Lower lobe of right lung (tissue), 2 donors: ENCODE measurements at regions not wholly inside any gene's neighbourhood (a gene's known extent, or its start where the extent isn't known, plus 50 kb on each side); places are given as distances from the start of the nearest gene placed in this dataset.

Experiments used
- ATAC-seq, 2 donors: fragments of 200-7000 bp; cut with Tn5 transposase; one replicate each; pipeline ENCODE4 v1.9.1; 2020 to 2022; ENCODE audit warnings: mild to moderate bottlenecking in 2 of 2, moderate library complexity in 2 of 2
- DNase-seq: peaks from one replicate; pipeline ENCODE4 v3.0.0-alpha.2; 2020
- H3K27ac ChIP-seq: fragments of 200-600 bp; one replicate; pipeline ENCODE4 v1.8.0; 2022
- H3K27me3 ChIP-seq: fragments of 200-600 bp; one replicate; pipeline ENCODE4 v1.8.0; 2022; ENCODE audit warnings: low read depth
- H3K36me3 ChIP-seq: fragments of 200-600 bp; one replicate; pipeline ENCODE4 v1.8.0; 2022; ENCODE audit warnings: mild to moderate bottlenecking
- H3K4me1 ChIP-seq: fragments of 200-600 bp; one replicate; pipeline ENCODE4 v1.8.0; 2022
- H3K4me3 ChIP-seq: fragments of 200-600 bp; one replicate; pipeline ENCODE4 v1.8.0; 2022; ENCODE audit warnings: mild to moderate bottlenecking
- H3K9me3 ChIP-seq: fragments of 200-600 bp; one replicate; pipeline ENCODE4 v1.8.0; 2022
- CTCF ChIP-seq: fragments of 200-600 bp; IDR thresholded peaks from one replicate; pipeline ENCODE4 v1.8.0; 2022; ENCODE audit warnings: antibody characterized with exemption, mild to moderate bottlenecking
- intact Hi-C: fragments of 100-400 bp; cut with DNase I; formaldehyde crosslinking; loops from one replicate; pipeline ENCODE4 v1.11.0; 2022
- donor health status: DM: no; HTN: yes; CAD: no; lungs with severe emphysema.

GRCh38 chr4:111695677-111696076, 449.6 kb upstream of the FAM241A start:
- intact Hi-C loops, result no loop called here

GRCh38 chr4:111696505-111696904, 448.7 kb upstream of the FAM241A start:
- no peaks in the 10 kb centered on the region for H3K36me3 ChIP-seq
- TF ChIP-seq CTCF, result no peak
- H3K27me3 ChIP-seq, result no peaks in the 10 kb centered on the region
- no peaks in the 10 kb centered on the region for H3K4me1 ChIP-seq
- DNase-seq (no peak), ATAC-seq (no peak)
- H3K27ac ChIP-seq, result no peak overlapping the region
- no peak overlapping the region for H3K4me3 ChIP-seq
- no peaks in the 10 kb centered on the region for H3K9me3 ChIP-seq
- intact Hi-C loops, result no loop called here

More at GRCh38 chr4:111695677-111696076, 449.6 kb upstream of the FAM241A start:
- no peaks in the 10 kb centered on the region for H3K9me3 ChIP-seq
- ATAC-seq (no peak), DNase-seq (no peak)
- H3K4me3 ChIP-seq, result no peak overlapping the region
- H3K27me3 ChIP-seq, result no peaks in the 10 kb centered on the region
- no peaks in the 10 kb centered on the region for H3K4me1 ChIP-seq
- TF ChIP-seq CTCF, result no peak
- no peak overlapping the region for H3K27ac ChIP-seq
- H3K36me3 ChIP-seq, result no peaks in the 10 kb centered on the region

- Histone ChIP-seq H3K9me3 (no peaks in the 10 kb centered on the region), H3K27ac (no peak overlapping the region), H3K36me3 (no peaks in the 10 kb centered on the region), H3K27me3 (no peaks in the 10 kb centered on the region), H3K4me3 (no peak overlapping the region), H3K4me1 (no peaks in the 10 kb centered on the region)
- TF ChIP-seq CTCF, result no peak
- intact Hi-C loops, result no loop called here
- ATAC-seq (no peak), DNase-seq (no peak)
These were observed 447.9 kb upstream of the FAM241A start for GRCh38 chr4:111697176-111697942.

- H3K4me1 ChIP-seq, result no peaks in the 10 kb centered on the region
- H3K9me3 ChIP-seq, result no peaks in the 10 kb centered on the region
- no peak for DNase-seq
- ATAC-seq, result no peak
- no peak for TF ChIP-seq CTCF
- intact Hi-C loops, result no loop called here
- H3K36me3 ChIP-seq, result no peaks in the 10 kb centered on the region
- H3K27ac ChIP-seq, result no peak overlapping the region
- no peaks in the 10 kb centered on the region for H3K27me3 ChIP-seq
- no peak overlapping the region for H3K4me3 ChIP-seq
These were observed 446.9 kb upstream of the FAM241A start for GRCh38 chr4:111698361-111698760.

GRCh38 chr4:111699165-111699564, 446.1 kb upstream of the FAM241A start:
- Histone ChIP-seq H3K36me3 (no peaks in the 10 kb centered on the region), H3K27me3 (no peaks in the 10 kb centered on the region), H3K4me3 (no peak overlapping the region), H3K27ac (no peak overlapping the region), H3K9me3 (no peaks in the 10 kb centered on the region), H3K4me1 (no peaks in the 10 kb centered on the region)
- intact Hi-C loops, result no loop called here
- ATAC-seq, result no peak
- no peak for TF ChIP-seq CTCF
- no peak for DNase-seq
